HG03571 (cell line): ENCODE measurements at regions not wholly inside any gene's neighbourhood (a gene's known extent, or its start where the extent isn't known, plus 50 kb on each side); places are given as distances from the start of the nearest gene placed in this dataset.

Source experiments
- ATAC-seq: cut with Tn5 transposase; IDR thresholded peaks from one replicate; pipeline ENCODE4 v1.9.1; 2021; ENCODE audit not compliant: unreplicated experiment

DNA sequence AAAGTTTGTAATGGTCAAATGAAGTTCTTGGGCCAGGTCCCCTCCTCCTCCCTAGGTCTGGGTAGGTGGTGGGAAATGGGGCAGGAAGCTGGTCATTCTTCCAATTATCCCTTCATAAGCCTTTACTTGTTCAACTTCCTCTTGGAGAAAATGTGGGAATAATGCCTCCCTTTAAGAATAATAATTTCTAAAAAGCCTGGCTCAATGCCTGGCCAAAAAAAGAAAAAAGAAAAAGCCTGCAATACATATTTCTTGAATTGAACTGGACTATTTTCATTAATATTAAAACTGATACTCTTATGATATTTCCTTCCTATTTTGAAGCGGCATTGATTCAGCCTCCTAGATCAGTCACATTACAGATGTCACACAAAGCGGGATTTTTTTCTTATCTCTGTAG lies 600.9 kb downstream of the CCDC171 start:
- no peak for ATAC-seq

DNA sequence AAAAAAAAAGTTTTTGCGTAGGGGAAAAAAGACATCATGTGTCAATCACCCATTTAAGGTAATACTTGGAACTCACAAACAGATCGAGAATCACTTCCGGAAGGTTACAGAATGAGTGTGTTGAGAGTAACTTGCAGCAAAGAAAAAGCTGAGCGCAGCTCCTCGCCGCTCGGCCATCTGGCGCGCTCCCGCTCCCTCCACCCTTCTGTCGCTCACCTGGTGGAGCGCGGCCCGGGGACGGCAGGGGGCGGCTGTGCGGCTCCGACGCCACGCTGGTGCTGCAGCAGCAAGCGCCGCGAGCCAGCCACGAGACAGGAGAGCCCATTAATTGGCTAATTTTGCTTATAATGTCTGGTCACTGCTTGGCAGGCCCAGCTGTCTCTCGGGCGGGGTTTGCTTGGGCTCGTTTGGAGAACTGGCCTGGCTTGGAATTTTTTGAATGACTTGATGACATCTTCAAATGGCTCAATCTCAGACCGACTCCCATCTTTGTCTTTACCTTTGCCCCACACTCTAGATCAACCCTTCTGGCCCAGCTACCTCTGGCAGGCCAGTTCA lies 601.8 kb downstream of the CCDC171 start:
- no peak for ATAC-seq

GRCh38 chr9:16155878-16156277 lies 603.0 kb downstream of the CCDC171 start:
- no peak for ATAC-seq

DNA sequence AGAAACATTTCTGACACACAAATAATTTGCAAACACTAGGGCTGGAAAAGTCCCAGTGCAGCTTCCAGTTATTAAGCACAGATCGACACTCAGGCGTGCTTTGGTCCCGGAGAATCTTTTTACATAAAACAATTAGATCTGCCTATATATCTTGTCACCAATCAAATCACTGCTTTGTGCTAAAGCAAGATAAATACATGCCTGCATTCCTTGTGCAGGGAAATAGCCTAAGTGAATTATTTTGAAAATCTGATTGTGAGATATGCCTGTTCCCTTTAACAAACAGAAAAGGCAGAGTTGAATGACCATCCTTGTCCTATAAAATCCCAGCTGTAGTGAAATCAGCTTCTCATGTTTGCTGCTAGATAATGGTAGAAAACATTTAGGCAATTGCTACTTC lies 604.4 kb downstream of the CCDC171 start:
- ATAC-seq: no peak

- no peak for ATAC-seq
Observed at GRCh38 chr9:16157651-16158050, 604.8 kb downstream of the CCDC171 start.

GRCh38 chr9:16158093-16158492 lies 605.2 kb downstream of the CCDC171 start:
- ATAC-seq: no peak

GRCh38 chr9:16161483-16161882 lies 608.6 kb downstream of the CCDC171 start:
- ATAC-seq: no peak

DNA sequence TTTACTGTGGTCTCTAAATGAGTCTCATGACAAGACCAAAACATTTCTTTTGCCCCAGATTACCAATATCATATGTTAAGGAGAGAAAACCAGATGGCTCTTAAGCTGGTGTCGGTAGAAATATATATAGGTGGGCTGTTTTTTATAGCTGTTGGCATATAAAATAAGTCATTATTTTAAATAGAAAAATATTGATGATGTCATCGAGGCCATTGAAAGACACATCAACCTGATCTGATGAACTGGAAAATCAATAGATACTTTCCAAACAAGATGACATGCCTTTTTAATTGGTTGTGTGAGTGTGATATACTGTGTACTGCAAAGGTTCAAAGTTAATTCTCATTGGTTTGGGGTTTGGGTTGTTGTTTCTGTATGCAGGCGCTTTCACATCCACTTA lies 617.3 kb downstream of the CCDC171 start:
- ATAC-seq: no peak

DNA sequence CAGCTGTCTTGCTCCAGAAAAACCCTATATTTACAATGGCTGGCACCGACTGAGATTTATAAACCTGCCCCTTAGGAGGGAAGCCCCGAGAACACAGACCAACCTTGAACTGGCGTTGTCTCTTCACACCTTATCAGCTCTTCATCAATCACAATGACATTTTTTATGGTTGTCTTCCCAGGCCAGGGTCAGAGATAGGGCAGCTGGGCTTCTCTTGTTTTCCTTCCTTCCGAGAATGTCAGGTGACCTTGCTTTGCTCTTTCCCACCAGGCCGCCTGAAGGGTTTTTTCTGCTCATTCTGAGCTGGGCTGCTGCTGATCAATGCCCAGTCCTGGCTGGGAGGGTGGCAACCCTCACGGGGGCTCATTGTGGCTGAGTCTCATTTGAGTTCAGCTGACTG lies 619.1 kb downstream of the CCDC171 start:
- ATAC-seq: no peak

DNA sequence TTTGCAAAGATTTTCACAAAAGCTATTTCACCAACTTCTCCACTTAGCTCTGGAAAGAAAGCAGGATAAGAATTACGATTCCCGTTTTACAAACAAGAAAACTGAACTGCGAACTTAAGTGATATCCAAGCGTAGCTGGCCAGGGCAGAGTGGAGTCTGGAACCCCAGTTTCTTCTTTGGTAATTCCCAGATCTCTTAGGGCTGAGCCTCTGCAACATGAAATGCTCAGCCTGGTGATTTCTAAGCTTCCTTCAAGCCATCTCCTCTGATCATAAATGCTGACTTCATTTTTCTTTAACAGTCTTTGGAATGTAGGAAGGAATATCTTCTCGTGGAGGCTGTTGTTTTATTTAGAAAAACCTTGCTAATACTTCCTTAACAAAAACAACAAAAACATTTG lies 620.0 kb downstream of the CCDC171 start:
- ATAC-seq: no peak

DNA sequence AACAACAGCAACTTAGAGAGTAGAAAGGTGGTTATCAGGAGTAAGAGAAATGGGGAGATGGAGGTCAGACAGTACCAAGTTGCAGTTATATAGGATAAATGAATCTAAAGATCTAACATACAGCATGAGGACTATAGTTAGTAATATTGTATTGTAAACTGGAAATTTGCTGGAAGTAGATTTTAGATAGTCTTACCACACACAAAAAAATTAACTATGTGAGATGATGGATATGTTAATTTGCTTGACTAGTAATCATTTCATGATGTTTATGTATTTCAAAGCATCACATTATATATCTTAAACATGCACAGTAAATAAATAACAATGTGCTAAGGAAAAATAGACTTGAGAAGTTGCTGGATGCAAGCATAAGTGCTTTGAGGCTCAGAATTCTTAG lies 622.1 kb downstream of the CCDC171 start:
- ATAC-seq: no peak

DNA sequence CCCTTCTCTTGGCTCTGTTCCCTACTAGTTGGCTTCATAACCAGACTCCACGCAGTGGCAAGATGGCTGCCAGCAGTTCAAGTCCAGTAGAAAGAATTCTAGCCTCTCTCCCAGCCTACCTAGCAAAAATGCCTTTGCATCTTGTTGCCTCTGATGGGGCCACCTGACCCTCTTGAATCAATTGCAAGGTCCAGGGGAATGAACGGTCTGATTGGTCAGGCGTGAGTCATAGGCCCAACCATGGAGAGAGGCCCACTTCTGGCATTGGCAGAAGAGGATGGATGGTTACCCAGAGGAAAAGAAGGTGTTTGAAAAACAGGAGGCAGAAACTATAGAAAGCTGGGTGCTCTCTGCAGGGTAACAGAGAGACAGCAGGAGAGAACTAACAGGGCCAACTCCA lies 622.6 kb downstream of the CCDC171 start:
- ATAC-seq: no peak

DNA sequence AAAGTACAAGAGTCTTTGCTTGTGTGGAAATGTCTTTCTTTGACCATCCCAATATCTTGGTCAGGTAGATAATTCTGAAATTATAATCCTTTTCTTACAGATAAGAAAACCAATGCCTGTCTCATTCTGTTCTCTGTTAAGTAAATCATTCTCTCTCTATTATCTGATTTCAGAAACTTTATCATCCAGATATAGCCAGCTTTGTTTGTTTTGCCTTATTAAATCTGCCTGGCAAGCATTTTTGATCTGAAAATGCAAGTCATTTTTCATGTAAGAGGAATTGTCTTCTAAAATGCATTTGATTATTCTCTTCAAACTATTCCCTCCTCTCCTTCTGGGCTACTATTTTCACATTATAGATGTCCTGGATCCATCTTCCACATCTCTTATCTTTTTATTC lies 625.5 kb downstream of the CCDC171 start:
- ATAC-seq: no peak

- no peak for ATAC-seq
Observed at GRCh38 chr9:16179566-16179965, 626.7 kb downstream of the CCDC171 start.

DNA sequence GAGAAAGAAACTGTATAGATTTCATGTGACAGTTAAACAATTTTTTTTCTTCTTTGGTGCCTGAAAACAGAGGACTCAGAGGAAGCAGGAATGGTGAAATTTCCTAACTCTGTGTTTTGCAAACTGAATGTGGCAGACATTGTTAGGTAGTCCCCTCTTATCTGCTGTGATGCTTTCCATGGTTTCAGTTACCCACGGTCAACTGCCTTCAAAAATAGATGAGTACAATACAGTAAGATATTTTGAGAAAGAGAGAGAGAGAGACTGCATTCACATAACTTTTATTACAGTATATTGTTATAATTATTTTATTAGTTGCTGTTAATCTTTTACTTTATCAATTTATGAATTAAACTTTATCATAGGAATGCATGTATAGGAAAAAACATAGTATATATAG lies 627.2 kb downstream of the CCDC171 start:
- ATAC-seq: no peak

DNA sequence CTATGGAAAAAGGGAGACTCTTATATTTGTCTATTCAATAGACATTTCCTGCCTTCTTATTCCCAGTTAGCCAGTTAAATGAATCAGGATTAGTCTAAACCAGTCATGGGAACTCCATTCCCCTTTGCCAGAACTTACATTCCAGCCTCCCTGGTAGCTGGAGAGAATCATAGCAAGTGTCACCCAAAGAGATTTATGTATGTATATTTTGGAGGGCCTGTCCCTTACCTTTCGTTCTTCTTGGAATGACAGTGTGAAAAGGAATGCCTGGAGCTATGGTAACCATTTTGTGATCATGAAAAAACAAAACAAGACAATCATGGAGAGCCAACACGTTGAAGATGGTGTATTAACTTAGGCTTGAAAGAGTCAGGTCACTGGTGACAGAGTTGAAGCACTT lies 627.7 kb downstream of the CCDC171 start:
- ATAC-seq: no peak

DNA sequence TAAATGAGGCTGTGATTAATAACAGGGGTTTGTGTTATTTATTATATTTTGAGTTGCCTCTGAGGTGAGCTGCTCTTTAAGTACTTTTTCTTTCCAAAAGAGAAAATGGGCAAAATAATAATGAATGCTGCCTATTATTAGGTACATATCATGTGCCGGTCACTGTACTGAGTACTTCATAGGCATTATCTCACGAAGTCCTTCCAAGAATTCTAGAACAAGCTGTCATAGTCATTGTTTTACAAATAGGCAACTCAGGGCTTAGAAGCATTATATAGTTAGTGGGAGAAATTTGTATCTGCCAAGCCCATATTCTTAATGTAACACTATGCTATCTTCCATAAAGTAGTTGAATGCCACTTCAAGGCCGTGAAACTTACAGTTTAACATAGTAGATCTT lies 628.7 kb downstream of the CCDC171 start:
- no peak for ATAC-seq

- ATAC-seq: no peak
Observed at GRCh38 chr9:16182784-16183183, 629.9 kb downstream of the CCDC171 start.

GRCh38 chr9:16184964-16185646 lies 632.3 kb downstream of the CCDC171 start:
- ATAC-seq: no peak

- no peak for ATAC-seq
Observed at GRCh38 chr9:16191191-16191590, 638.3 kb downstream of the CCDC171 start.

- no peak for ATAC-seq
Observed at GRCh38 chr9:16191691-16192402, 639.0 kb downstream of the CCDC171 start.

DNA sequence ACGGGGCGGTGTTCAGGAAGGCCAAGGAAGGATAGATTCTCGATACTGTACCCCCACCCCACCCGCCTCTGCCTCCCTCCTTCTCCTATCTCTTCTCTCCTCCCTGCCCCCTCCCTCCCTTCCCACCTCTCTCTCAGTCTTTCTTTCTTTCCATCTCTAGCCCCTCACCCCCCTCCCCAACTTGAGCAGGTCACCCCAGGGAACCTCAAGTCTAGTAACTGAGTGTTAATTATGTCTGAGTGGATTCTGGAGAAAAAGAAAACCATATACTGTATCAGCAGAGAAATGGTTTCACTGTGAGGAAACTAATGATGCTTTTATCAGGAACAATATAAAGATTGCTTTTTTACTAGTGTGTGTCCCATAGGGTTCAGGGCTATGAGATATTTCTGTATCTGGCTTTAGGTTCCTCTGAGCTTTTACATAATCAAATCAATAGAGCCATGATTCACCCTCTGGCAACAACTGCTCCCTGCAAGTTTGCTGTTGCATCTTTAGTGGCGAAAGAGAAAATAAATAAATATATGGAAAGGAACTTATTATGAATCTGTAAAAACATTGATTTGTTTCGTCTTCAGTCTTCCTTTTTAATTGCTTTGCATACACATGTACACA lies 639.7 kb downstream of the CCDC171 start:
- ATAC-seq: no peak
